ENCODE measurements at regions not wholly inside any gene's neighbourhood (a gene's known extent, or its start where the extent isn't known, plus 50 kb on each side); places are given as distances from the start of the nearest gene placed in this dataset.
"Not testable (repeated sequence)": the region's sequence is repeated elsewhere in the genome, so short reads cannot be mapped to it uniquely, and the experiment has no call there.

- no peak for DNase-seq (ENCODE audit: low spot score)
- Mint-ChIP-seq H3K27ac (ENCODE audit: unreplicated experiment) (no peak overlapping the region), H3K9me3 (ENCODE audit: unreplicated experiment) (peaks cover 7% of the 10 kb centered on the region), H3K27me3 (ENCODE audit: unreplicated experiment) (peaks cover 5% of the 10 kb centered on the region), H3K36me3 (ENCODE audit: low read depth, unreplicated experiment) (no peaks in the 10 kb centered on the region), H3K4me1 (ENCODE audit: unreplicated experiment) (peaks cover 15% of the 10 kb centered on the region), H3K4me3 (ENCODE audit: unreplicated experiment) (no peak overlapping the region)
- no peak for TF ChIP-seq CTCF (IDR thresholded peaks at IDR 0.05; ENCODE audit: unreplicated experiment)
Observed at GRCh38 chr10:78229950-78230675, 196.4 kb downstream of the RPS24 start.

- H3K27me3 Mint-ChIP-seq (ENCODE audit: unreplicated experiment), result peaks cover 5% of the 10 kb centered on the region
- H3K4me1 Mint-ChIP-seq (ENCODE audit: unreplicated experiment), result peaks cover 15% of the 10 kb centered on the region
- no peak overlapping the region for H3K4me3 Mint-ChIP-seq (ENCODE audit: unreplicated experiment)
- H3K9me3 Mint-ChIP-seq (ENCODE audit: unreplicated experiment), result peaks cover 7% of the 10 kb centered on the region
- DNase-seq (ENCODE audit: low spot score), result no peak
- TF ChIP-seq CTCF (IDR thresholded peaks at IDR 0.05; ENCODE audit: unreplicated experiment), result no peak
- H3K36me3 Mint-ChIP-seq (ENCODE audit: low read depth, unreplicated experiment), result no peaks in the 10 kb centered on the region
- H3K27ac Mint-ChIP-seq (ENCODE audit: unreplicated experiment), result no peak overlapping the region
Observed at GRCh38 chr10:78231327-78231726, 197.7 kb downstream of the RPS24 start.

GRCh38 chr10:78231939-78232338 lies 198.3 kb downstream of the RPS24 start:
- H3K36me3 Mint-ChIP-seq (ENCODE audit: low read depth, unreplicated experiment), result no peaks in the 10 kb centered on the region
- peaks cover 12% of the 10 kb centered on the region for H3K4me1 Mint-ChIP-seq (ENCODE audit: unreplicated experiment)
- peaks cover 7% of the 10 kb centered on the region for H3K9me3 Mint-ChIP-seq (ENCODE audit: unreplicated experiment)
- DNase-seq (ENCODE audit: low spot score), result no peak
- no peak for TF ChIP-seq CTCF (IDR thresholded peaks at IDR 0.05; ENCODE audit: unreplicated experiment)
- H3K4me3 Mint-ChIP-seq (ENCODE audit: unreplicated experiment), result no peak overlapping the region
- no peak overlapping the region for H3K27ac Mint-ChIP-seq (ENCODE audit: unreplicated experiment)
- peaks cover 3% of the 10 kb centered on the region for H3K27me3 Mint-ChIP-seq (ENCODE audit: unreplicated experiment)

GRCh38 chr10:78236416-78237015 lies 202.9 kb downstream of the RPS24 start:
- H3K36me3 Mint-ChIP-seq (ENCODE audit: low read depth, unreplicated experiment), result no peaks in the 10 kb centered on the region
- no peak for TF ChIP-seq CTCF (IDR thresholded peaks at IDR 0.05; ENCODE audit: unreplicated experiment)
- no peak overlapping the region for H3K27ac Mint-ChIP-seq (ENCODE audit: unreplicated experiment)
- no peaks in the 10 kb centered on the region for H3K27me3 Mint-ChIP-seq (ENCODE audit: unreplicated experiment)
- no peak for DNase-seq (ENCODE audit: low spot score)
- peaks cover 7% of the 10 kb centered on the region for H3K9me3 Mint-ChIP-seq (ENCODE audit: unreplicated experiment)
- H3K4me1 Mint-ChIP-seq (ENCODE audit: unreplicated experiment), result no peaks in the 10 kb centered on the region
- H3K4me3 Mint-ChIP-seq (ENCODE audit: unreplicated experiment), result no peak overlapping the region

GRCh38 chr10:78237951-78238350 lies 204.3 kb downstream of the RPS24 start:
- H3K4me1 Mint-ChIP-seq (ENCODE audit: unreplicated experiment); H3K9me3 Mint-ChIP-seq (ENCODE audit: unreplicated experiment); H3K36me3 Mint-ChIP-seq (ENCODE audit: low read depth, unreplicated experiment); H3K27ac Mint-ChIP-seq (ENCODE audit: unreplicated experiment); DNase-seq (ENCODE audit: low spot score); H3K4me3 Mint-ChIP-seq (ENCODE audit: unreplicated experiment); H3K27me3 Mint-ChIP-seq (ENCODE audit: unreplicated experiment): not testable (repeated sequence)
